Midbrain (tissue), 1 donor: ENCODE measurements at regions not wholly inside any gene's neighbourhood (a gene's known extent, or its start where the extent isn't known, plus 50 kb on each side); places are given as distances from the start of the nearest gene placed in this dataset.

Source experiments
- DNase-seq: peaks from one replicate; lab custom pipeline; 2025; lab: John Stamatoyannopoulos, UW

- DNase-seq, result no peak
These were observed 442.8 kb upstream of the CHST9 start for GRCh38 chr18:27627927-27628326.

- DNase-seq, result no peak
These were observed 436.3 kb upstream of the CHST9 start for GRCh38 chr18:27621236-27621890.

- no peak for DNase-seq
These were observed 434.8 kb upstream of the CHST9 start for GRCh38 chr18:27619906-27620305.

- no peak for DNase-seq
These were observed 434.1 kb upstream of the CHST9 start for GRCh38 chr18:27619090-27619772.

DNA sequence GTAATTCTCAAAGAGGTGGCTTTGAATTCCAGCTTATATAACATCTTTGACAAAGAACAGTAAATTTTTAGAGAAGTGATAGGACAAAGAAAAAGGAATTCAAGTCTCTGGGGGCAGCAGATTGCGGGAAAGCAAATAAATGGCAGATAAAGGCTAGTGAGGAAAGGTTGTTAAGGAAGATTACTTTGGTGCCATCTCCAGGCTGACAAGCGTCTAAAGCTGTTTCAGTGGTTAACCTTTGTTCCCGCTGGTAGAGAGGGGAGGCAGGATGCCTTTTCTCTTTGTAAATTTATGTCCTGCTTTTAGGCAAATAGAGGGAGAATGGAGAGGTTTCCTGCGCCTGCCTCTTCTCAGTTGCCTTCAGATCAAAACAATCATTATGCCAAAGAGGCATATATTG, 431.2 kb upstream of the CHST9 start:
- DNase-seq, result no peak

- DNase-seq, result no peak
These were observed 430.1 kb upstream of the CHST9 start for GRCh38 chr18:27614951-27615844.

DNA sequence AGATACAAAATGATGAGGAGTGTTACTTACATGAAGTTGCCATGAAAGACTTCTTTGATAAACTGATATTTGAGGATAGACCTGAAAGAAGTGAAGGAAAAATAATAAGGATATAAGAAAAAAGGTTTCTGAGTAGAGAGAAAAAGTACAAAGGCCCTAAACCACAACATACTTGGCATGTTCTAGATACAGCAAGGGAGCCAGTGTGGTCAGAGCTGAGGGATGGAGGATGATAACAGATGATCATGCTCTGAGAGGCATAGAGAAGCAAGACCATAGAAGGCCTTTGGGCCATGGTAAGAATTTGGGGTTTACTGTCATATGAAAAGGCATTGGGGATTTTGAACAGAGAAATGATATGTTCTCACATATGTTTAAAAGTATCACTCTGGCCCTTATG, 424.1 kb upstream of the CHST9 start:
- no peak for DNase-seq

- no peak for DNase-seq
These were observed 423.6 kb upstream of the CHST9 start for GRCh38 chr18:27608742-27609141.

DNA sequence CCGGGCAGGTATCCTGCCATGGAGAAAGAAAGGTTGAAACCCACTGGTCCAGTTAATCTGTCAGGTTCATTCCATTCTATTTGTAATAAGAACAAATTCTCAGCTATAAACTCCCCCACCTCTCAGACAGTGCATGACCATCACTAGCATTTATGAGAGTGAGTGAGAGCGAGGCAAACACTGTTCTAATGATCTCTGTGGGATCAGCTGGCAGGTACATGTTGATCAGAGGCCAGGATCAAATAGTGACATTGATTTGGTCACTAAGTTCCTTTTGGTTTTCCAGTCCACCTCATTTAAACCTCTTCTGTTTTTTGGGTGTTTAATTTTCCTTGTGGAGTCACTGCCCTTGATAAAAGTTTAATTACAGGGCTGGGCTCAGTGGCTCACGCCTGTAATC, 423.1 kb upstream of the CHST9 start:
- no peak for DNase-seq

DNA sequence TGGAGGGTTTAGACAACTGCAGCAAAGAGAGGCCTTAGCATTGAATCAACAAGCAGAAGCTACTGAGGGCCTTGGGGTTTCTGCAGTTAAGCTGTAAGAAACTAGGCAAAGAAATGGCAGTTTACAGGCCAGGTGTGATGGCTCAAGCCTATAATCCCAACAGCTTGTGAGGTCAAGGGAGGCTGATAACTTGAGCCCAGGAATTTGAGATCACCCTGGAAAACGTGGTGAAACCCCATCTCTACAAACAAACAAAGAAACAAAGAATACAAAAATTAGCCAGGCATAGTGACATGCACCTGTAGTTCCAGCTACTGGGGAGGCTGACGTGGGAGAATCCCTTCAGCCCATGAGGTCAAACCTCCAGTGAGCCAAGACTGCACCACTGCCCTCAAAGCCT, 421.6 kb upstream of the CHST9 start:
- no peak for DNase-seq

- peak; percentile 78 for DNase-seq
These were observed 420.2 kb upstream of the CHST9 start for GRCh38 chr18:27605107-27605834.

DNA sequence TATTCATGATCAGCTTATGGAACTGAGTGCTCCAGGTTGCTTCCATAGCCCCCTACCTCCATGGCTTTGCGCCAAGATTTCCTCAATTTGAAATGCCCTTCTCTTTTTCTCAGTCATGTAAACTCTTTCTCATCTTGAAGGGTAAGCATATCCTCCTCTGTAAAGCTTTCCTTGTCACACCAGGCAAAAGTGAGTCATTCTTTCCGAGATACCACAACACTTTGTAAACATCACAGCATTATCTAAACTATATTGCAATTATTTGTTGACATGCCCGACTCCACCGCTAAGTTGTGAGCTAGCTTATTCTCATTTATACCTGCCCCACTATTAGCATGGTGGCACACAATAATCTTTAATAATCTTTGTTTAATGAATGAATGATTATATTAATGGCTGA, 419.5 kb upstream of the CHST9 start:
- no peak for DNase-seq

GRCh38 chr18:27602092-27602491, 417.0 kb upstream of the CHST9 start:
- DNase-seq, result no peak

DNA sequence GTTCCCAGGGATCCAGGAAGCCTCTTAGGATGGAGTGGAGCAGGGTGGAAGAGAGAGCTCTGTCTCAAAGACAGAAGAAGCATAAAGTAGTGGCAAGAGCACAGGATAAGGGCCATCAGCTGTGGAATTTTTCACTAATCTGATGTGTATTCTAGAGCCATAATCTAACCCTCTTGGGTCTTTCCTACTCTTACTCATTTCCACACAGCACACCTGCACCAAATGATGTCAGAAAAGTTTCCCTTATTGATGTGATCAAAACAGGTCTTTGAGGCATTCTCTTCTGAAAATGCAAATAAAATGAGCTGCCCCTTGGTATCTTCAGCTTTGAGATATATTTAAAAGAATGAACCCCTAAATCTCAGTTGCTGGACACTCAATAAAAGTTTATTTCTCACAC, 415.1 kb upstream of the CHST9 start:
- no peak for DNase-seq

- DNase-seq, result peak; percentile 53
These were observed 414.2 kb upstream of the CHST9 start for GRCh38 chr18:27599202-27599829.

DNA sequence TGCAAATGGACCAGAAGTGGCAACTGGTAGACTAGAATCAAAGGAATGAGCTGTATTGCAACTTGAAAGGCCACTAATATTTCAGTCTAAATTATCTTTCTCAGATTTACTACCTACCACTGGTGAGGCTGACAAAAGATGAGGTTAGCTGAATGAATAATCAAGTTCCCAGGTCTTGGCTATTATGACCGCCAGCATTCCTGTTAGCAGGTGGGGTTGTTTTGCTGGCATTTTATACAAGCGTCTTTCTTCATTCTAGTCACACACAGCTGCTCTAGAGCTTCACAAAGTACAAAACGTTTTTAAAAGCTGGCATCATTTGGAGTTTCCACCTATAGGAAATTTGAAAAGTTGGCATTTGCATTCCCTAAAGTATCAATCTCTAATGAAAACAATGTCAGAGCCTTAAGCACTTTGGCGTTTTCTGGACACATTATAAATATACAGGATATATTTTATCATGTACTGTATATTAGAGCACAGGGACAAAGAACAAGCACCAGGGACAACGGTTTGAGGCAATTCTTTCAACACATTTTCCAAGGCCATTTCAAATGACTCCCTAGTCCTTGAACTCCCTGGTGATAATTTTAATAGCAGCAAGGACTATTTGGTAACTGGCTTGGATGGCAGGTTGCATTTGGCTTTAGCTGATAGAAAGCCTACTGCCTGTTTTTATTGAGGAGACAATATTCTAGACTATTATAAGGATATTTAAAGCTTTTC, 410.2 kb upstream of the CHST9 start:
- peak; percentile 16 for DNase-seq

DNA sequence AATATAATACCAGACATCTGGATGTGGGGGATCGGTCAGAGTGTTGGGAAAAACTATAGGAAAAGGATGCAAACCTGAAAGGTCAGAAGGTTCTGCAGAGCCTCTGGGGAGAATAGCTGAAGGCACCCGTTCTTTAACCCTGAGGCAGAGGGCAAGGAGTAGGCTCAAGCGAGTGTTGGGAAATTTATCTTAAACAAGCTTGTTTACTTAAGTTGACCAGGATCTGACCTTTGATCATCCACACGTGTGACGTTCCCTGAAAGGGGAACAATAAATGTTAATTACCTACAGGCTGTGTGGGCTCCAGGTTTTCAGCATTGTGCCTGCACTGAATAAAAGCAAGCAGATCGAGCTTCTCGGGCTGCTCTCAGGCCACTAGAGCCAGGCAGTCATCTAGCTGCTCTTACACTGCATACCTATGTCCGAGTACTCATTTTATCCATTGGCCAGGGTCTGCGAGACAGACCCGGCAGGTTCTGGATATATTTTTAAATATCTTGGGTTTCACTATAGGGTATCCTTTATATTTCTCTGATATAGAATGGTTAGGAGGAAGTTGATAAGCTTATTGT, 400.6 kb upstream of the CHST9 start:
- no peak for DNase-seq

- no peak for DNase-seq
These were observed 398.4 kb upstream of the CHST9 start for GRCh38 chr18:27583466-27583865.

GRCh38 chr18:27582760-27583412, 397.8 kb upstream of the CHST9 start:
- DNase-seq, result no peak

DNA sequence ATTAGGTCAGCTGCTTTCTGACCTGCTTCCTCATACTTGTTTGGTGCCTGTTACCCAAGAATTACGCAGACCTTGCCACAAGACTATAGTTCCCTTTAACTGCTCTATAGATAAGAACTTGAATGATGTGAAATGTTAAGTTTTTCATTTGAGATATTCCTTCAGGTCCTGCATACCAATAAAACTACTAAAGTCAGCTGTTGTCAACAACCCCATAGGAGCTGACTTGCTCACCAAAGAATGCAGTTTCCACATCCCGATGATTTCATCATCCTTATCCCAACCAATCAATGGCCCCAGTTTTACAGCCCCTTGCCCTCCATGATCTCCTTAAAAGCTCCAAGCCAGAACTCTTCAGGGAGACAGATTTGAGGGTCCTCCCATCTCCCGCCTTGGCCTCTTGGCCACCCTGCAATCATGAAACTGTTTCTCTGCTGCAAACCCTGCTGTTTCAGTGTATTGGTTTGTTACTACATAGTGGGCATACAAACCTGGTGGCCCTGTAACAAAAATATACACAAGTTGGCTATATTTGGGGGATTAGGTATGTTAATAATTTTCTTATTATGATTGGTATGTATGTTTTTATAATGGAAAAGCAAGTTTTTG, 396.3 kb upstream of the CHST9 start:
- DNase-seq, result no peak
